Lower leg skin (tissue), 4 donors: ENCODE measurements at regions not wholly inside any gene's neighbourhood (a gene's known extent, or its start where the extent isn't known, plus 50 kb on each side); places are given as distances from the start of the nearest gene placed in this dataset.
"Not testable (repeated sequence)": the region's sequence is repeated elsewhere in the genome, so short reads cannot be mapped to it uniquely, and the experiment has no call there.

Experiments used
- DNase-seq, 2 donors: peaks; one replicate each; pipeline ENCODE4 v3.0.0-alpha.2; 2019; ENCODE audit warnings: low spot score in 2 of 2
- H3K4me3 ChIP-seq: fragments of 200-600 bp; sonication (generic); 2 replicates; pipeline ENCODE4 v1.5.1; 2017; ENCODE audit warnings: mild to moderate bottlenecking, low read depth; ENCODE audit not compliant: poor library complexity, severe bottlenecking
- CTCF ChIP-seq, 3 donors: fragments of 450-650 bp; IDR thresholded peaks; one replicate each; pipeline ENCODE4 v1.5.1; 2016; ENCODE audit warnings: antibody characterized with exemption in 3 of 3, mild to moderate bottlenecking in 3 of 3, moderate library complexity in 2 of 3
- POLR2A ChIP-seq, 2 donors: fragments of 450-650 bp; IDR thresholded peaks; one replicate each; pipeline ENCODE4 v1.6.1; 2016 to 2017; ENCODE audit warnings: antibody characterized with exemption in 2 of 2, mild to moderate bottlenecking in 1 of 2, moderate library complexity in 1 of 2
- WGBS, 2 donors: methylation state at CpG; one replicate each; pipeline ENCODE4 v1.1.5; 2018; 5-methylcytosine and 5-hydroxymethylcytosine counted together
- intact Hi-C: fragments of 100-400 bp; cut with DNase I; formaldehyde crosslinking; loops from one replicate; pipeline ENCODE4 v1.15.0; 2023; ENCODE audit warnings: low total_unique reads

- 40 to 45% methylated on average over 6 of the region's 6 CpGs for WGBS, 2 donors
- no peak for TF ChIP-seq POLR2A (IDR thresholded peaks at IDR 0.05)
- no peak for TF ChIP-seq CTCF (IDR thresholded peaks at IDR 0.05)
- H3K4me3 ChIP-seq: no peak overlapping the region
- intact Hi-C loops: no loop called here
- no peak for DNase-seq
Observed at GRCh38 chr9:108783326-108783725, 72.5 kb downstream of the ACTL7B start.

DNA sequence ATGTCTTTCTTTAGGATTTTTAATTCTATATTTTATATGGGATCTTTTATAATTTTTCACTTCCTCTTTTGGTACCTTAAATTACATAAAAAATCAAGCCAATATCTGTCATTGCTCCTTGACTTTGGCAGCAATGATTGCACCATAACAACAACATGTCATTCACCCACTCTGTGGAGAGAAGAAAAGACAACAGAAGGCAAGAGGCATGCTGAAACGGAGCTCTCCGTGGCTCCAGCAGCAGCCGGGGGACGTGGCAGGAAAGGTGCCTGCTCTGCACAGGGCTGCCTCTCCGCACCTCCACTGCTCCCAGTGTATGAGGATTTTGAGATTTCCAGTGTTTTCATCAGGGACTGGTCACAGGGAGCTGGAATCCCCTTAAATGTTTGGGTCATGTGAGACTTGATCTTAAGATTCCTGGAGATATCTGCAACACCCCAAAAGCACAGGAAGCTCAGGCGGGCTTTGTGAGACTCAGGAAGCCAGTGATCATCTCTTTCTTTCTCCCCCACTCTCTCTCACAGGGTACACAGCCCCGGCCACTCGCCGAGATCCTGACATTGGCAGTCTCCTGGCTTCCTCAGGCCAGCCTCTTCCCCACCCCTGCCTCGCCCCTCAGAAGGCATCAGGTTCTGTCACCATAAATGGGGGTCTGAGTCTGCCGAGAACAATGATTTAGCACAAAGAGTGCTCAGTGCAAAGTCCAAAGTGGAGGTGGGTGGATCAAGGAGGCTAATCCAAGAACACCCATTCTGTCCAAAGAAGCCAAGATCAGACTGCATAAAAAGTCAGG lies 74.6 kb downstream of the ACTL7B start:
- 35 to 40% methylated on average over 11 of the region's 11 CpGs for WGBS, 2 donors
- intact Hi-C loops: no loop called here

GRCh38 chr9:108779551-108780325 lies 76.0 kb downstream of the ACTL7B start:
- DNase-seq: no peak
- H3K4me3 ChIP-seq: no peak overlapping the region
- intact Hi-C loops: no loop called here
- 86 to 92% methylated on average over 10 of the region's 10 CpGs for WGBS, 2 donors
- TF ChIP-seq POLR2A (IDR thresholded peaks at IDR 0.05) (no peak), CTCF (IDR thresholded peaks at IDR 0.05) (no peak)

More for the DNA sequence above, 74.6 kb downstream of the ACTL7B start:
- DNase-seq: no peak
- TF ChIP-seq CTCF (IDR thresholded peaks at IDR 0.05): no peak
- no peak for TF ChIP-seq POLR2A (IDR thresholded peaks at IDR 0.05)
- no peak overlapping the region for H3K4me3 ChIP-seq

GRCh38 chr9:108776920-108777639 lies 78.7 kb downstream of the ACTL7B start:
- no peak overlapping the region for H3K4me3 ChIP-seq
- no peak for DNase-seq
- intact Hi-C loops: no loop called here
- 57 to 59% methylated on average over 4 of the region's 4 CpGs for WGBS, 2 donors
- TF ChIP-seq POLR2A (IDR thresholded peaks at IDR 0.05) (no peak), CTCF (IDR thresholded peaks at IDR 0.05) (no peak)

GRCh38 chr9:108775901-108776306 lies 79.9 kb downstream of the ACTL7B start:
- no peak for DNase-seq
- intact Hi-C loops: no loop called here
- no peak overlapping the region for H3K4me3 ChIP-seq
- TF ChIP-seq POLR2A (IDR thresholded peaks at IDR 0.05): no peak
- no peak for TF ChIP-seq CTCF (IDR thresholded peaks at IDR 0.05)

GRCh38 chr9:108774088-108774487 lies 81.7 kb downstream of the ACTL7B start:
- DNase-seq, intact Hi-C loops, H3K4me3 ChIP-seq: not testable (repeated sequence)
- WGBS, 2 donors: 51 to 62% methylated on average over 7 of the region's 7 CpGs
